GM13977 (cell line): ENCODE measurements at regions not wholly inside any gene's neighbourhood (a gene's known extent, or its start where the extent isn't known, plus 50 kb on each side); places are given as distances from the start of the nearest gene placed in this dataset.

Experiments
- DNase-seq: peaks from one replicate; pipeline ENCODE4 v3.0.0; 2012; ENCODE audit warnings: low spot score
- CTCF ChIP-seq: IDR thresholded peaks from 2 replicates; pipeline ENCODE4 v1.5.1; 2012; ENCODE audit warnings: mild to moderate bottlenecking, control low read depth; ENCODE audit not compliant: insufficient read depth; ENCODE audit errors: extremely low read depth, missing control alignments
- in situ Hi-C: fragments of 300-500 bp; cut with MboI; formaldehyde crosslinking; loops from one replicate; pipeline ENCODE4 v1.12.0; 2022; ENCODE audit warnings: low sequenced_read_pairs, low pct_unique_long_range_greater_than_20kb, mixed read lengths, inconsistent platforms; ENCODE audit not compliant: unreplicated experiment

GRCh38 chr6:134840086-134840867 lies 109.6 kb downstream of the ALDH8A1 start:
- DNase-seq = no peak
- in situ Hi-C loops = no loop called here
- no peak for TF ChIP-seq CTCF

GRCh38 chr6:134835993-134836392 lies 113.9 kb downstream of the ALDH8A1 start:
- no peak for DNase-seq
- in situ Hi-C loops = no loop called here
- TF ChIP-seq CTCF = no peak

GRCh38 chr6:134830940-134831339 lies 119.0 kb downstream of the ALDH8A1 start:
- in situ Hi-C loops = no loop called here
- DNase-seq = no peak
- TF ChIP-seq CTCF = no peak

GRCh38 chr6:134830194-134830593 lies 119.7 kb downstream of the ALDH8A1 start:
- in situ Hi-C loops = no loop called here
- TF ChIP-seq CTCF = no peak
- no peak for DNase-seq

GRCh38 chr6:134828641-134829040 lies 121.3 kb downstream of the ALDH8A1 start:
- DNase-seq = no peak
- TF ChIP-seq CTCF = no peak
- in situ Hi-C loops = no loop called here

- in situ Hi-C loops = no loop called here
- DNase-seq = no peak
- TF ChIP-seq CTCF = no peak
Measured at GRCh38 chr6:134826889-134827737, 122.8 kb downstream of the ALDH8A1 start.
